GM12872 (cell line): ENCODE measurements at regions not wholly inside any gene's neighbourhood (a gene's known extent, or its start where the extent isn't known, plus 50 kb on each side); places are given as distances from the start of the nearest gene placed in this dataset.

Source experiments
- TF ChIP-seq, protein P1 (sequence below): IDR thresholded peaks from 3 replicates; pipeline ENCODE4 v1.5.1; 2011; ENCODE audit warnings: low read depth, mild to moderate bottlenecking, low read length, moderate library complexity; ENCODE audit not compliant: insufficient read depth

DNA sequence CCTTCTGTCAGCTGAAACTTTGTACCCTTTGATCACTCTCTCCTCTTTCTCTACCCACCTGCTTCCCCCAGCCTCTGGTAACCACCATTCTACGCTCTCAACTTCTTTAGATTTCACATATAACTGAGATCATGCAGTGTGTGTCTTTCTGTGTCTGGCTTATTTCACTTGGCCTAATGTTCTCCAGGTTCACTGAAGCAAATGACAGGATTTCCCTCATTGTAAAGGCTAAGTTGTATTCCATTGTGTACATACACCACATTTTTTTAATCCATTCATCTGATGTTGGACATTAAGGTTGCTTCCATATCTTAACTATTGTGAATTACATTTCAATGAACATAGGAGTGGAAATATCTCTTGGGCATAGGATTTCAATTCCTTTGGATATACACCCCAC lies 207.6 kb downstream of the MIAT start:
- TF ChIP-seq, protein P1, sequence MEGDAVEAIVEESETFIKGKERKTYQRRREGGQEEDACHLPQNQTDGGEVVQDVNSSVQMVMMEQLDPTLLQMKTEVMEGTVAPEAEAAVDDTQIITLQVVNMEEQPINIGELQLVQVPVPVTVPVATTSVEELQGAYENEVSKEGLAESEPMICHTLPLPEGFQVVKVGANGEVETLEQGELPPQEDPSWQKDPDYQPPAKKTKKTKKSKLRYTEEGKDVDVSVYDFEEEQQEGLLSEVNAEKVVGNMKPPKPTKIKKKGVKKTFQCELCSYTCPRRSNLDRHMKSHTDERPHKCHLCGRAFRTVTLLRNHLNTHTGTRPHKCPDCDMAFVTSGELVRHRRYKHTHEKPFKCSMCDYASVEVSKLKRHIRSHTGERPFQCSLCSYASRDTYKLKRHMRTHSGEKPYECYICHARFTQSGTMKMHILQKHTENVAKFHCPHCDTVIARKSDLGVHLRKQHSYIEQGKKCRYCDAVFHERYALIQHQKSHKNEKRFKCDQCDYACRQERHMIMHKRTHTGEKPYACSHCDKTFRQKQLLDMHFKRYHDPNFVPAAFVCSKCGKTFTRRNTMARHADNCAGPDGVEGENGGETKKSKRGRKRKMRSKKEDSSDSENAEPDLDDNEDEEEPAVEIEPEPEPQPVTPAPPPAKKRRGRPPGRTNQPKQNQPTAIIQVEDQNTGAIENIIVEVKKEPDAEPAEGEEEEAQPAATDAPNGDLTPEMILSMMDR: no peak

DNA sequence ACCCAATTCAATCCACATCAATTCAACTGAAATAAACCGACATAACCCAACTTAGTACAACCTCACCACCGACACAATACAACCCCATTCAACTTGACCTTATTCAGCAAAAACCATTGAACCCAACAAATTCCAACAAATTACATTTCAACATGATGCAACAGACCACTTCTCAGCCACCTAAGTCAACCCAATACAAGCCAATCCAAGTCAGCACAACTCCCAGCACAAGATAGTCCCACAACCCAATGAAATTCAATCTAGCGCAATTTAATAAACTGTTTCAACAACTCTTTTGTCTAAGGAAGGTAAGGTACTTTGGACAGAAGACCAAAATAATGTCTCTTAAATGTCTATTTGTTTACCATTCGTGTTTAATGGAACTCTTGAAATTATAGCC lies 226.0 kb downstream of the MIAT start:
- TF ChIP-seq, protein P1: no peak

GRCh38 chr22:26884921-26885320 lies 227.5 kb downstream of the MIAT start:
- TF ChIP-seq, protein P1: no peak

- TF ChIP-seq, protein P1: no peak
Measured at GRCh38 chr22:26885441-26886261, 228.3 kb downstream of the MIAT start.

DNA sequence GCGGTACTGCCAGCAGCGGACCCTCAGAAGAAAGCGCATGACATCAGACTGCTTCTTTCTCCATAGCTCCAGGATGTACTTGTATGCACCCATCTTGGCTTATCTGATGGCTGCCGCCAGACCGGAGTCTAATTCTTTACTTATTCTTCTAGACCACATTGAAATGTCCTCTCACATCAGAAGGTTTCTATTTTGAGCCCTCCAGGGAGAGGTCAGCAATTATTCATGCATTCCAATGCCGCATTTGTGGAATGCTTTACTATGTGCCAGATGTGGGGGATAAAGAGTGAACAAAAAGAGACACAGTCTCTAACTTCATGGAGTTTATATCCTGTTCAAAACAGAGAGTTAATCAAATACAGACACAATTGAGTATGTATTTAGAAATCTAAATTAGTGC lies 230.1 kb downstream of the MIAT start:
- TF ChIP-seq, protein P1: no peak

- TF ChIP-seq, protein P1: no peak
Measured at GRCh38 chr22:26887916-26888315, 230.5 kb downstream of the MIAT start.

DNA sequence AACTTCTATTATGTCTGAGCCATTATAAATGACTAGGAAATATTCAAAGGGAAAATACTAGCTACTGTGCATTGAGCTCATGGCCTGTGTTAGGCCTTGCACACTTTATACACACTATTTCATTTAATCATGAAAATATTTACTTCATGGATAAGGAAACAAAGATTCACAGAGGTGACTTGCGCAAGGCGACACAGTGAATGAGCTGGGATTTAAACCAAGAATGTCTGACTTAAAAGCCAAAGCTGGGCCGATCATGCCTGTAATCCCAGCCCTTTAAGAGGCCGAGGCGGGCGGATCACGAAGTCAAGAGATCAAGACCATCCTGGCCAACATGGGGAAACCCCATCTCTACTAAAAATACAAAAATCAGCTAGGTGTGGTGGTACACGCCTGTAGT lies 231.5 kb downstream of the MIAT start:
- TF ChIP-seq, protein P1: no peak
